Body of pancreas (tissue), 4 donors: ENCODE measurements at regions not wholly inside any gene's neighbourhood (a gene's known extent, or its start where the extent isn't known, plus 50 kb on each side); places are given as distances from the start of the nearest gene placed in this dataset.

Experiments used
- CTCF ChIP-seq, 7 experiments: fragments of 450-650 bp in 4 of 7; fragments of 200-600 bp in 3 of 7; sonication (generic) in 3 of 7; IDR thresholded peaks; one replicate each; pipeline ENCODE4 v1.5.1; 2016 to 2019; ENCODE audit warnings: antibody characterized with exemption in 7 of 7
- POLR2A ChIP-seq, 3 donors: fragments of 450-650 bp; IDR thresholded peaks; one replicate each; pipeline ENCODE4 v1.6.1; 2016; ENCODE audit warnings: antibody characterized with exemption in 3 of 3, mild to moderate bottlenecking in 2 of 3

GRCh38 chr9:89675058-89675742 is 70.4 kb downstream of the GADD45G start:
- no peak for TF ChIP-seq CTCF (IDR thresholded peaks at IDR 0.05)
- no peak for TF ChIP-seq POLR2A (IDR thresholded peaks at IDR 0.05)
